ENCODE measurements at regions not wholly inside any gene's neighbourhood (a gene's known extent, or its start where the extent isn't known, plus 50 kb on each side); places are given as distances from the start of the nearest gene placed in this dataset.
A peak's percentile ranks its signal among the peaks of the same experiment; 100 is the strongest.

DNA sequence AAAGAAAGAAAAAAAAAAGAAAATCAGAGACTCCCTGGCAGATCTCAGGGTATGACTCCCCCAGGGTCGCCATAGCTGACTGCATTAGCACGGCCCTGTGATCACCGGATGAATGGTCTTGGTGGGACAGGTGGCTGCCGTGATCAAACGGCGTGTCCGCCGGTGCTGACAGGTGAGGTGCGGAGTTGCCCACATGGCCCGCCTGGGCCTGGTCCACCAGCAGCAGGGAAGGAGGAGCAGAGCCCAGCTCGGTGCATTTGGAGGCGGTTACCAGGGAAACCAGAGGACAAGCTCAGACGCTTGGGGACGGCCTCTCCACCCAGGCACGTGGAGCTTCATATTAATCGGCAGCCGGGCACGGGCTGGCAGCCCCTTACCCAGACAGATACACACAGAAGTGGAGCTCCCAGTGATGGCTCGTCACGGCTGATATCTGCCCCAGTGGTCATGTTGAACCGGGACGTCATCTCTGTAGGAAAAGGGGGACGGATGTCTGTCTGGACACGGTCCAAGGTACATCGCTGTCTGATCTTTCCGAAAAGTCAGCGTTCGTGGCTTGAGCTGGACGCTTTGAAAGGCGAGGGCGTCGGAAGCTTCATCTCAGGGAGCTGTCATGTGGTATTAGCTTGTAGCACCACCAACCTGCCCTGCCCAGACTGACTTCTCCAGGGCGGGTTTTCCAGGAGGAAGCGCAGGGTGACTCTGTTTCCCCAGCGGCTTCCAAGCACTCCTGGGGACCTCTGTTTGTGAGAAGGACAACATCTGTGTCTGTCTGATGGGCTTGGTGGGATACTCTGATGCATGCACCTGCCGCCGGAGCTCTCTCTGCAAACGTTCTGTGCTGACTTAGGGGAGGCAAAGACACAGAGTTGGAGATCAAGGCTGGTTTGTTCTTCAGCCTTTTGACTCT is 180.7 kb downstream of the CRLF2 start:
- no peak overlapping the region for H3K4me3 ChIP-seq
- H3K27ac ChIP-seq: no peak overlapping the region
- no peak for TF ChIP-seq POLR2AphosphoS5 (IDR thresholded peaks at IDR 0.05)
- TF ChIP-seq, protein P1, sequence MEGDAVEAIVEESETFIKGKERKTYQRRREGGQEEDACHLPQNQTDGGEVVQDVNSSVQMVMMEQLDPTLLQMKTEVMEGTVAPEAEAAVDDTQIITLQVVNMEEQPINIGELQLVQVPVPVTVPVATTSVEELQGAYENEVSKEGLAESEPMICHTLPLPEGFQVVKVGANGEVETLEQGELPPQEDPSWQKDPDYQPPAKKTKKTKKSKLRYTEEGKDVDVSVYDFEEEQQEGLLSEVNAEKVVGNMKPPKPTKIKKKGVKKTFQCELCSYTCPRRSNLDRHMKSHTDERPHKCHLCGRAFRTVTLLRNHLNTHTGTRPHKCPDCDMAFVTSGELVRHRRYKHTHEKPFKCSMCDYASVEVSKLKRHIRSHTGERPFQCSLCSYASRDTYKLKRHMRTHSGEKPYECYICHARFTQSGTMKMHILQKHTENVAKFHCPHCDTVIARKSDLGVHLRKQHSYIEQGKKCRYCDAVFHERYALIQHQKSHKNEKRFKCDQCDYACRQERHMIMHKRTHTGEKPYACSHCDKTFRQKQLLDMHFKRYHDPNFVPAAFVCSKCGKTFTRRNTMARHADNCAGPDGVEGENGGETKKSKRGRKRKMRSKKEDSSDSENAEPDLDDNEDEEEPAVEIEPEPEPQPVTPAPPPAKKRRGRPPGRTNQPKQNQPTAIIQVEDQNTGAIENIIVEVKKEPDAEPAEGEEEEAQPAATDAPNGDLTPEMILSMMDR (IDR thresholded peaks at IDR 0.05 in 8 of 11, conservative IDR thresholded peaks at IDR 0.05 in 3 of 11): no peak
- TF ChIP-seq POLR2A (IDR thresholded peaks at IDR 0.05): no peak
- no peaks in the 10 kb centered on the region for H3K36me3 ChIP-seq
- WGBS, 5 donors: 81 to 93% (median 90%) methylated on average over 38 of the region's 38 CpGs
- H3K27me3 ChIP-seq (replicated peaks in 1 of 7): peaks cover 0 to 6% (median 0%) of the 10 kb centered on the region in 7 donors
- peaks cover 0 to 6% (median 0%) of the 10 kb centered on the region in 6 donors for H3K4me1 ChIP-seq
- peaks cover 0 to 56% (median 7%) of the 10 kb centered on the region in 8 donors for H3K9me3 ChIP-seq
- intact Hi-C loops (cut with DNase I; ENCODE audit: low total_unique reads): no loop called here
- peak; percentile 66 for DNase-seq

DNA sequence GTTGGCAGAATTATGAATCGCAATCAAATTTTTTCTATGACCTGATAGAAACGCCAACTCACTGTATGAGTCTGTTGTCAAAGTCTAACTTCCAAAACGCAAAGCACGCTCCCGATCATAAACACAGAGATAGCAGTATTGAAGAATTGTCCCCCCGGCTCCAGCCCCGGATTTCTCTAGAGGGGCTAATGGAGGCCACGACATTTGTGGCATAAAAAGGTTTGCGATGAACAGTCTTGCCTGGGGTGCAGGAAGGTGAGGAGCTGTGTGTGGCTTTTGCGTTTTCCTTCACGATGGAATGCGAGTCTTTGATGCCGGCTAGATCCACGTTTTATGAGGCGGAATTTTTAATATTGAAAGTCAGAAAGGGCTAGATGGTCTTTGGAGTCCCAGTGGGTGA is 183.0 kb downstream of the CRLF2 start:
- Histone ChIP-seq H3K27ac (no peak overlapping the region), H3K4me3 (no peak overlapping the region), H3K9me3 (peaks cover 0 to 45% (median 6%) of the 10 kb centered on the region in 8 donors), H3K36me3 (no peaks in the 10 kb centered on the region), H3K27me3 (replicated peaks in 1 of 7) (peaks cover 0 to 6% (median 0%) of the 10 kb centered on the region in 7 donors), H3K4me1 (peaks cover 0 to 20% (median 2%) of the 10 kb centered on the region in 6 donors)
- 84 to 92% (median 89%) methylated on average over 15 of the region's 15 CpGs for WGBS, 5 donors
- intact Hi-C loops (cut with DNase I; ENCODE audit: low total_unique reads): no loop called here
- no peak for DNase-seq
- TF ChIP-seq, protein P1 (IDR thresholded peaks at IDR 0.05 in 8 of 11, conservative IDR thresholded peaks at IDR 0.05 in 3 of 11): no peak
- TF ChIP-seq POLR2A (IDR thresholded peaks at IDR 0.05): no peak
- no peak for TF ChIP-seq POLR2AphosphoS5 (IDR thresholded peaks at IDR 0.05)

DNA sequence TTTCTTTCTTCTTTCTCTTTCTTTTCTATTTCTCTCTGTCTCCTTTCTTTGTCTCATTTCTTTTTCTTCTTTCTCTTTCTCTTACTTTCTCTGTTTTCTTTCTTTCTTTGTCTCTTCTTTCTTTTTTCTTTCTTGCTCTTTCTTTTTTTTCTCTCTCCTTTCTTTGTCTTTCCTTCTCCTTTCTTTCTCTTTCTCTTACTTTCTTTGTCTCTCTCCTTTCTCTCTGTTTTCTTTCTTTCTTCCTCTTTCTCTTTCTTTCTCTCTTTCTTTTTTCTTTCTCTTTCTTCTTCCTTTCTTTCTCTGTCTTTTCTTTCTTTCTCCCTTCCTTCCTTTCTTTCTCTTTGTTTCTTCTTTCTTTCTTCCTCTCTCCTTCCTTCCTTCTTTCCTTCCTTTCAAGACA is 184.8 kb downstream of the CRLF2 start:
- H3K36me3 ChIP-seq: no peaks in the 10 kb centered on the region
- peaks cover 0 to 51% (median 0%) of the 10 kb centered on the region in 8 donors for H3K9me3 ChIP-seq
- no peak for DNase-seq
- TF ChIP-seq, protein P1 (IDR thresholded peaks at IDR 0.05 in 8 of 11, conservative IDR thresholded peaks at IDR 0.05 in 3 of 11): no peak
- H3K27me3 ChIP-seq (replicated peaks in 1 of 7): peaks cover 0 to 6% (median 0%) of the 10 kb centered on the region in 7 donors
- no peak overlapping the region for H3K27ac ChIP-seq
- intact Hi-C loops (cut with DNase I; ENCODE audit: low total_unique reads): no loop called here
- H3K4me3 ChIP-seq: no peak overlapping the region
- H3K4me1 ChIP-seq: peaks cover 0 to 20% (median 2%) of the 10 kb centered on the region in 6 donors

DNA sequence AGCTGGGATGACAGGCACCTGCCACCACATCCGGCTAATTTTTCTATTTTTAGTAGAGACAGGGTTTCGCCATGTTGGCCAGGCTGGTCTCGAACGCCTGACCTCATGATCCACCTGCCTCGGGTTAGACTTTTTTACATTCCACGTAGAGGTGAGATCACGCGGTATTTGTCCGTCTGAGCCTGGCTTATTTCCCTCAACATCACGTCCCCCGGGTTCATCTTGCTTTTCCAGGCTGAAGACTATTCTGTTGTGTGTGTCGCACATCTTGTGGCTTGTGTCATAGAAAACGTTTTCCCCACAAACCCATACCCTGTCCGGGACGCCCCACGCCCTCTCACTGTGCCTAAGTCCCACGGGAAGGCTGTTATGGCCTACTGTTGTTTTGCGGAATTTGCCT is 185.3 kb downstream of the CRLF2 start:
- 26 to 44% (median 40%) methylated on average over 18 of the region's 18 CpGs for WGBS, 5 donors

More for the DNA sequence above, 185.3 kb downstream of the CRLF2 start:
- no peaks in the 10 kb centered on the region for H3K36me3 ChIP-seq
- intact Hi-C loops (cut with DNase I; ENCODE audit: low total_unique reads): no loop called here
- TF ChIP-seq, protein P1 (IDR thresholded peaks at IDR 0.05 in 8 of 11, conservative IDR thresholded peaks at IDR 0.05 in 3 of 11): no peak
- TF ChIP-seq POLR2AphosphoS5 (IDR thresholded peaks at IDR 0.05) (no peak), POLR2A (IDR thresholded peaks at IDR 0.05) (no peak)
- peak; percentile 35 for DNase-seq
- peaks cover 0 to 6% (median 0%) of the 10 kb centered on the region in 7 donors for H3K27me3 ChIP-seq (replicated peaks in 1 of 7)
- H3K27ac ChIP-seq: peak overlapping the region in 1 of 8 donors; percentile 37
- peaks cover 0 to 20% (median 2%) of the 10 kb centered on the region in 6 donors for H3K4me1 ChIP-seq
- H3K9me3 ChIP-seq: peaks cover 0 to 49% (median 0%) of the 10 kb centered on the region in 8 donors
- peak overlapping the region in 3 of 8 donors; percentile 12 to 49 (median 21) for H3K4me3 ChIP-seq
